Transverse colon (tissue), 4 donors: ENCODE measurements at regions not wholly inside any gene's neighbourhood (a gene's known extent, or its start where the extent isn't known, plus 50 kb on each side); places are given as distances from the start of the nearest gene placed in this dataset.

Source experiments
- DNase-seq: peaks from one replicate; pipeline ENCODE4 v3.0.0-alpha.2; 2019
- H3K27ac ChIP-seq, 4 donors: fragments of 200-600 bp; sonication (generic); 2 replicates each; pipeline ENCODE4 v1.5.1; 2016 to 2018; ENCODE audit warnings: inconsistent platforms in 4 of 4
- H3K27me3 ChIP-seq: fragments of 200-600 bp; sonication (generic); 2 replicates; pipeline ENCODE4 v1.5.1; 2017; ENCODE audit warnings: inconsistent platforms
- H3K36me3 ChIP-seq, 4 donors: fragments of 200-600 bp; sonication (generic); 2 replicates each; pipeline ENCODE4 v1.5.1; 2017 to 2019; ENCODE audit warnings: inconsistent platforms in 4 of 4
- H3K4me1 ChIP-seq, 4 donors: fragments of 200-600 bp; sonication (generic); 2 replicates each; pipeline ENCODE4 v1.5.1; 2017 to 2020; ENCODE audit warnings: inconsistent platforms in 4 of 4
- H3K4me3 ChIP-seq, 4 donors: fragments of 200-600 bp; sonication (generic); 1 replicate in 1 of 4; 2 replicates in 3 of 4; pipeline versions ENCODE4 v1.5.1 to v1.6.1; 2017 to 2019; ENCODE audit warnings: inconsistent platforms in 4 of 4
- H3K9me3 ChIP-seq, 2 donors: fragments of 200-600 bp; sonication (generic); 2 replicates each; pipeline ENCODE4 v1.5.1; 2017 to 2019; ENCODE audit warnings: inconsistent platforms in 2 of 2
- CTCF ChIP-seq, 5 experiments: fragments of 200-600 bp in 3 of 5; fragments of 450-650 bp in 2 of 5; sonication (generic) in 3 of 5; IDR thresholded peaks; 1 replicate in 2 of 5; 2 replicates in 3 of 5; pipeline ENCODE4 v1.5.1; 2016 to 2017; ENCODE audit warnings: antibody characterized with exemption in 5 of 5, inconsistent platforms in 3 of 5, mild to moderate bottlenecking in 2 of 5, moderate library complexity in 1 of 5
- EP300 ChIP-seq: sonication (generic); formaldehyde crosslinking; IDR thresholded peaks from one replicate; pipeline ENCODE4 v1.6.1; 2017; ENCODE audit warnings: antibody characterized with exemption, low read depth
- POLR2A ChIP-seq: fragments of 450-650 bp; IDR thresholded peaks from one replicate; pipeline ENCODE4 v1.6.1; 2016; ENCODE audit warnings: antibody characterized with exemption, mild to moderate bottlenecking, moderate library complexity
- POLR2AphosphoS5 ChIP-seq, 3 donors: sonication (generic); formaldehyde crosslinking; IDR thresholded peaks; one replicate each; pipeline ENCODE4 v1.6.1; 2016; ENCODE audit warnings: antibody characterized with exemption in 3 of 3
- WGBS, 2 donors: methylation state at CpG; one replicate each; pipeline ENCODE4 v1.1.5; 2018; ENCODE audit warnings: low coverage in 1 of 2; 5-methylcytosine and 5-hydroxymethylcytosine counted together
- in situ Hi-C, 4 donors: fragments of 200-750 bp; cut with MboI; loops; one replicate each; pipeline versions ENCODE4 v1.15.0 to v1.15.1; 2017; ENCODE audit warnings: low sequenced_read_pairs in 3 of 4, low pct_ligation_motif_present in 1 of 4, low pct_unique_long_range_greater_than_20kb in 1 of 4
- intact Hi-C: fragments of 100-400 bp; cut with DNase I; formaldehyde crosslinking; loops from one replicate; pipeline ENCODE4 v1.15.1; 2023; ENCODE audit warnings: low total_unique reads

- no peaks in the 10 kb centered on the region for H3K36me3 ChIP-seq
- H3K27me3 ChIP-seq, result no peaks in the 10 kb centered on the region
- DNase-seq, result no peak
- no peaks in the 10 kb centered on the region for H3K4me1 ChIP-seq
- no peak overlapping the region for H3K27ac ChIP-seq
- H3K9me3 ChIP-seq, result peaks cover 0 to 9% of the 10 kb centered on the region in 2 donors
- no peak overlapping the region for H3K4me3 ChIP-seq
- no peak for TF ChIP-seq POLR2AphosphoS5 (IDR thresholded peaks at IDR 0.05)
- WGBS, 2 donors, result 54% methylated on average over 4 of the region's 4 CpGs; no CpG with 5 or more reads in 1 of the 2 donors
- in situ Hi-C loops (loop anchor here in 1 of 4 donors (25.0 kb wide), 1 partner anchor 101 kb away; no protein-coding TSS in a partner anchor), intact Hi-C loops (no loop called here)
Observed at GRCh38 chr17:53336281-53336680, 486.4 kb upstream of the KIF2B start.

- H3K36me3 ChIP-seq, result no peaks in the 10 kb centered on the region
- intact Hi-C loops (no loop called here), in situ Hi-C loops (loop anchor here in 1 of 4 donors (25.0 kb wide), 1 partner anchor 102 kb away; no protein-coding TSS in a partner anchor)
- DNase-seq, result no peak
- H3K4me1 ChIP-seq, result no peaks in the 10 kb centered on the region
- peaks cover 0 to 9% of the 10 kb centered on the region in 2 donors for H3K9me3 ChIP-seq
- TF ChIP-seq CTCF (IDR thresholded peaks at IDR 0.05) (no peak), POLR2AphosphoS5 (IDR thresholded peaks at IDR 0.05) (no peak), POLR2A (no peak), EP300 (no peak)
- 90 to 100% methylated on average over 1 of the region's 1 CpG for WGBS, 2 donors
- H3K4me3 ChIP-seq, result no peak overlapping the region
- H3K27me3 ChIP-seq, result no peaks in the 10 kb centered on the region
- H3K27ac ChIP-seq, result no peak overlapping the region
Observed at GRCh38 chr17:53335443-53335842, 487.3 kb upstream of the KIF2B start.

GRCh38 chr17:53330756-53331155, 492.0 kb upstream of the KIF2B start:
- WGBS, 2 donors, result 69 to 86% methylated on average over 2 of the region's 2 CpGs
- Histone ChIP-seq H3K4me1 (no peaks in the 10 kb centered on the region), H3K27me3 (no peaks in the 10 kb centered on the region), H3K4me3 (no peak overlapping the region), H3K27ac (no peak overlapping the region), H3K9me3 (no peaks in the 10 kb centered on the region), H3K36me3 (no peaks in the 10 kb centered on the region)
- DNase-seq, result no peak
- no peak for TF ChIP-seq POLR2AphosphoS5 (IDR thresholded peaks at IDR 0.05)
- no peak for TF ChIP-seq CTCF (IDR thresholded peaks at IDR 0.05)
- TF ChIP-seq POLR2A, result no peak
- TF ChIP-seq EP300, result no peak
- in situ Hi-C loops (loop anchor here in 1 of 4 donors (25.0 kb wide), 1 partner anchor 107 kb away; no protein-coding TSS in a partner anchor), intact Hi-C loops (no loop called here)

- TF ChIP-seq POLR2A (no peak), EP300 (no peak), CTCF (IDR thresholded peaks at IDR 0.05) (no peak), POLR2AphosphoS5 (IDR thresholded peaks at IDR 0.05) (no peak)
- Histone ChIP-seq H3K27ac (no peak overlapping the region), H3K27me3 (no peaks in the 10 kb centered on the region), H3K9me3 (peaks cover 0 to 3% of the 10 kb centered on the region in 2 donors), H3K4me3 (no peak overlapping the region), H3K4me1 (no peaks in the 10 kb centered on the region), H3K36me3 (no peaks in the 10 kb centered on the region)
- 64 to 73% methylated on average over 2 of the region's 2 CpGs for WGBS, 2 donors
- intact Hi-C loops, result no loop called here
- DNase-seq, result no peak
- in situ Hi-C loops, result loop anchor here in 1 of 4 donors (25.0 kb wide), 1 partner anchor 109 kb away; no protein-coding TSS in a partner anchor
Observed at GRCh38 chr17:53321651-53322050, 501.1 kb upstream of the KIF2B start.

- in situ Hi-C loops, result loop anchor here in 1 of 4 donors (25.0 kb wide), 1 partner anchor 108 kb away; no protein-coding TSS in a partner anchor
- no peak for DNase-seq
- no peaks in the 10 kb centered on the region for H3K36me3 ChIP-seq
- intact Hi-C loops, result no loop called here
- H3K9me3 ChIP-seq, result peaks cover 0 to 3% of the 10 kb centered on the region in 2 donors
- TF ChIP-seq EP300 (no peak), POLR2AphosphoS5 (IDR thresholded peaks at IDR 0.05) (no peak), CTCF (IDR thresholded peaks at IDR 0.05) (no peak), POLR2A (no peak)
- no peaks in the 10 kb centered on the region for H3K4me1 ChIP-seq
- 80 to 88% methylated on average over 3 of the region's 3 CpGs for WGBS, 2 donors
- H3K27ac ChIP-seq, result no peak overlapping the region
- no peak overlapping the region for H3K4me3 ChIP-seq
- no peaks in the 10 kb centered on the region for H3K27me3 ChIP-seq
Observed at GRCh38 chr17:53319947-53320346, 502.8 kb upstream of the KIF2B start.
